HG02840 (cell line): ENCODE measurements at regions not wholly inside any gene's neighbourhood (a gene's known extent, or its start where the extent isn't known, plus 50 kb on each side); places are given as distances from the start of the nearest gene placed in this dataset.

Experiments used
- ATAC-seq: cut with Tn5 transposase; IDR thresholded peaks from one replicate; pipeline ENCODE4 v1.9.1; 2021; ENCODE audit warnings: mild to moderate bottlenecking, moderate library complexity, moderate number of reproducible peaks; ENCODE audit not compliant: unreplicated experiment, low FRiP score

GRCh38 chr4:123825596-123826291 is 429.1 kb downstream of the SPRY1 start:
- ATAC-seq = no peak

GRCh38 chr4:123826896-123827295 is 430.3 kb downstream of the SPRY1 start:
- no peak for ATAC-seq

- no peak for ATAC-seq
These were observed 430.9 kb downstream of the SPRY1 start for GRCh38 chr4:123827511-123827910.

- ATAC-seq = no peak
These were observed 434.3 kb downstream of the SPRY1 start for GRCh38 chr4:123830930-123831329.

- ATAC-seq = no peak
These were observed 435.8 kb downstream of the SPRY1 start for GRCh38 chr4:123832173-123833026.

GRCh38 chr4:123833171-123833643 is 436.6 kb downstream of the SPRY1 start:
- ATAC-seq = no peak

- ATAC-seq = no peak
These were observed 439.4 kb downstream of the SPRY1 start for GRCh38 chr4:123835831-123836590.

- ATAC-seq = no peak
These were observed 440.4 kb downstream of the SPRY1 start for GRCh38 chr4:123836851-123837595.

- no peak for ATAC-seq
These were observed 441.9 kb downstream of the SPRY1 start for GRCh38 chr4:123838474-123838873.

GRCh38 chr4:123840197-123840596 is 443.6 kb downstream of the SPRY1 start:
- no peak for ATAC-seq

GRCh38 chr4:123841447-123842121 is 445.0 kb downstream of the SPRY1 start:
- ATAC-seq = no peak

- ATAC-seq = no peak
These were observed 446.5 kb downstream of the SPRY1 start for GRCh38 chr4:123843137-123843536.

GRCh38 chr4:123844374-123844773 is 447.8 kb downstream of the SPRY1 start:
- ATAC-seq = no peak

- ATAC-seq = no peak
These were observed 449.5 kb downstream of the SPRY1 start for GRCh38 chr4:123846092-123846491.

- no peak for ATAC-seq
These were observed 450.0 kb downstream of the SPRY1 start for GRCh38 chr4:123846561-123846960.

GRCh38 chr4:123848606-123849005 is 452.0 kb downstream of the SPRY1 start:
- ATAC-seq = no peak

- no peak for ATAC-seq
These were observed 452.9 kb downstream of the SPRY1 start for GRCh38 chr4:123849495-123849894.

- ATAC-seq = no peak
These were observed 454.9 kb downstream of the SPRY1 start for GRCh38 chr4:123851521-123851920.

- no peak for ATAC-seq
These were observed 457.1 kb downstream of the SPRY1 start for GRCh38 chr4:123853651-123854050.
